NCI-H187 treated with DMSO at 0.1 percent for 48 hours (cell line): ENCODE measurements at regions not wholly inside any gene's neighbourhood (a gene's known extent, or its start where the extent isn't known, plus 50 kb on each side); places are given as distances from the start of the nearest gene placed in this dataset.

Source experiments
- DNase-seq: peaks from one replicate; lab custom pipeline; 2025; lab: John Stamatoyannopoulos, UW

- DNase-seq: no peak
These were observed 770.5 kb downstream of the USP25 start for GRCh38 chr21:16500271-16500670.

- DNase-seq: no peak
These were observed 772.5 kb downstream of the USP25 start for GRCh38 chr21:16502273-16502672.

GRCh38 chr21:16502897-16503296 lies 773.1 kb downstream of the USP25 start:
- DNase-seq: no peak

- no peak for DNase-seq
These were observed 774.5 kb downstream of the USP25 start for GRCh38 chr21:16504281-16504680.

GRCh38 chr21:16504766-16505165 lies 775.0 kb downstream of the USP25 start:
- no peak for DNase-seq

GRCh38 chr21:16509476-16509875 lies 779.7 kb downstream of the USP25 start:
- no peak for DNase-seq

- DNase-seq: no peak
These were observed 784.5 kb downstream of the USP25 start for GRCh38 chr21:16514316-16514715.

GRCh38 chr21:16517383-16517782 lies 787.6 kb downstream of the USP25 start:
- no peak for DNase-seq

- DNase-seq: no peak
These were observed 789.3 kb downstream of the USP25 start for GRCh38 chr21:16519036-16519435.

GRCh38 chr21:16519644-16520043 lies 789.9 kb downstream of the USP25 start:
- no peak for DNase-seq

GRCh38 chr21:16522548-16522947 lies 792.8 kb downstream of the USP25 start:
- no peak for DNase-seq

GRCh38 chr21:16530656-16531055 lies 800.9 kb downstream of the USP25 start:
- DNase-seq: no peak

GRCh38 chr21:16532840-16533239 lies 803.1 kb downstream of the USP25 start:
- DNase-seq: no peak

GRCh38 chr21:16533692-16534407 lies 804.1 kb downstream of the USP25 start:
- no peak for DNase-seq

- no peak for DNase-seq
These were observed 804.8 kb downstream of the USP25 start for GRCh38 chr21:16534408-16535101.

GRCh38 chr21:16535102-16535422 lies 805.3 kb downstream of the USP25 start:
- no peak for DNase-seq

- no peak for DNase-seq
These were observed 805.8 kb downstream of the USP25 start for GRCh38 chr21:16535626-16536025.

- no peak for DNase-seq
These were observed 806.4 kb downstream of the USP25 start for GRCh38 chr21:16536140-16536539.

- DNase-seq: no peak
These were observed 807.1 kb downstream of the USP25 start for GRCh38 chr21:16536643-16537434.

- no peak for DNase-seq
These were observed 807.7 kb downstream of the USP25 start for GRCh38 chr21:16537501-16537900.

- no peak for DNase-seq
These were observed 808.6 kb downstream of the USP25 start for GRCh38 chr21:16538405-16538804.

GRCh38 chr21:16538936-16539440 lies 809.2 kb downstream of the USP25 start:
- DNase-seq: no peak
